SK-N-MC (cell line): ENCODE measurements at regions not wholly inside any gene's neighbourhood (a gene's known extent, or its start where the extent isn't known, plus 50 kb on each side); places are given as distances from the start of the nearest gene placed in this dataset.

Source experiments
- EZH2 ChIP-seq: fragments of 200-600 bp; sonication (generic); IDR thresholded peaks from one replicate; pipeline ENCODE4 v1.6.1; 2017; ENCODE audit warnings: antibody characterized with exemption
- FOXP2 ChIP-seq: optimal IDR thresholded peaks from 2 replicates; pipeline ENCODE3; 2011; ENCODE audit warnings: mild to moderate bottlenecking, moderate library complexity; ENCODE audit not compliant: insufficient read depth; ENCODE audit errors: extremely low read length, control extremely low read depth
- POLR2AphosphoS5 ChIP-seq: IDR thresholded peaks from 2 replicates; pipeline ENCODE4 v1.6.1; 2012; ENCODE audit warnings: mild to moderate bottlenecking, low read depth, low read length, borderline replicate concordance

DNA sequence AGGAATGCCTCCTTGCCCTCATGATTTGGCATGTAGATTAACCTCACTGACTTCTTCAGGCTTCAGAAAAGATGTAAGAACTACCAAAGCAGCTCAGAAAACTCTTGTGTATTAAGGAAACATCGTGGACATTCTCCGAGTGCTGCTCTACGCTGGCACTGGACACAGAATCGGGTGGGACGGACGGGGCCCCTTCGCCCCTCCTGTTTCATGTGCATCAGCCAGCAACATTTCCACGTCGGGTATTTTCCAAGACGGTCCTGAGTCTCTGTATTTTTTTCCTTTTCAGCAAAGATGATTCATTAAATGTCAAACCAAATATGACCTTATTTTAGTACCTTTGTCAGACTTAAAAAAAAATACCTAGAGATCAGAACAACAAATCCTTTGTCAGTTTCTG lies 583.6 kb downstream of the CCDC171 start:
- no peak for TF ChIP-seq POLR2AphosphoS5
- TF ChIP-seq EZH2: no peak
- TF ChIP-seq FOXP2: no peak
